ENCODE measurements at regions not wholly inside any gene's neighbourhood (a gene's known extent, or its start where the extent isn't known, plus 50 kb on each side); places are given as distances from the start of the nearest gene placed in this dataset.
"Not testable (repeated sequence)": the region's sequence is repeated elsewhere in the genome, so short reads cannot be mapped to it uniquely, and the experiment has no call there.

DNA sequence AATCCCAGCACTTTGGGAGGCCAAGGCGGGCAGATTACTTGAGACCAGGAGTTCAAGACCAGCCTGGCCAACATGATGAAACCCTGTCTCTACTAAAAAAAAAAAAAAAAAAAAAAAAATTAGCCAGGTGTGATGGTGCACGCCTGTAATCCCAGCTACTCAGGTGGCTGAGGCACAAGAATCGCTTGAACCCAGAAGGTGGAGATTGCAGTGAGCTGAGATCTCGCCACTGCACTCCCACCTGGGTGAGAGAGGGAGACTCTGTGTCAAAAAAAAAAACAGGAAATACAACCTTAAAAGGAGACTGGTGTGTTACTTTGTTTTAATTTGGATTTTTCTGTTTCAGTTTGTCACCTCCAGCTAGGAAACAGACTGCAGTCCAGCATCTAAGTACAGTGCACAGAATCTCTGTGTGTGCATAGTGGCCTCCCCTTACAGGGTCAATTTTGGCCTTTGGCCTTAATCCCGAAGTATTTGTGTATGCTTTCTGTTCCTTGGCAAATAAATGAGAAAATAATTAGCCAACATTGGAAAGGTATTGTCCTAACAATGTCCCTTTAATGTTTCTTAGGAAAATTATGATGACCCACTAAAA, 266.1 kb downstream of the GOLGA6L6 start:
- not testable (repeated sequence) for TF ChIP-seq CTCF (IDR thresholded peaks at IDR 0.05); POLR2AphosphoS5 (IDR thresholded peaks at IDR 0.05; ENCODE audit: low read depth, low read length); SIN3A (IDR thresholded peaks at IDR 0.05; ENCODE audit: borderline replicate concordance, insufficient read depth, low read depth, low read length); TCF7L2 (IDR thresholded peaks at IDR 0.05; ENCODE audit: low read depth, low read length)
- TF ChIP-seq, protein P1, sequence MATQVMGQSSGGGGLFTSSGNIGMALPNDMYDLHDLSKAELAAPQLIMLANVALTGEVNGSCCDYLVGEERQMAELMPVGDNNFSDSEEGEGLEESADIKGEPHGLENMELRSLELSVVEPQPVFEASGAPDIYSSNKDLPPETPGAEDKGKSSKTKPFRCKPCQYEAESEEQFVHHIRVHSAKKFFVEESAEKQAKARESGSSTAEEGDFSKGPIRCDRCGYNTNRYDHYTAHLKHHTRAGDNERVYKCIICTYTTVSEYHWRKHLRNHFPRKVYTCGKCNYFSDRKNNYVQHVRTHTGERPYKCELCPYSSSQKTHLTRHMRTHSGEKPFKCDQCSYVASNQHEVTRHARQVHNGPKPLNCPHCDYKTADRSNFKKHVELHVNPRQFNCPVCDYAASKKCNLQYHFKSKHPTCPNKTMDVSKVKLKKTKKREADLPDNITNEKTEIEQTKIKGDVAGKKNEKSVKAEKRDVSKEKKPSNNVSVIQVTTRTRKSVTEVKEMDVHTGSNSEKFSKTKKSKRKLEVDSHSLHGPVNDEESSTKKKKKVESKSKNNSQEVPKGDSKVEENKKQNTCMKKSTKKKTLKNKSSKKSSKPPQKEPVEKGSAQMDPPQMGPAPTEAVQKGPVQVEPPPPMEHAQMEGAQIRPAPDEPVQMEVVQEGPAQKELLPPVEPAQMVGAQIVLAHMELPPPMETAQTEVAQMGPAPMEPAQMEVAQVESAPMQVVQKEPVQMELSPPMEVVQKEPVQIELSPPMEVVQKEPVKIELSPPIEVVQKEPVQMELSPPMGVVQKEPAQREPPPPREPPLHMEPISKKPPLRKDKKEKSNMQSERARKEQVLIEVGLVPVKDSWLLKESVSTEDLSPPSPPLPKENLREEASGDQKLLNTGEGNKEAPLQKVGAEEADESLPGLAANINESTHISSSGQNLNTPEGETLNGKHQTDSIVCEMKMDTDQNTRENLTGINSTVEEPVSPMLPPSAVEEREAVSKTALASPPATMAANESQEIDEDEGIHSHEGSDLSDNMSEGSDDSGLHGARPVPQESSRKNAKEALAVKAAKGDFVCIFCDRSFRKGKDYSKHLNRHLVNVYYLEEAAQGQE (IDR thresholded peaks at IDR 0.05; ENCODE audit: insufficient read depth in 1 of 2, low read depth in 2 of 2, low read length in 1 of 2), result not testable (repeated sequence)

All from Panc1 (cell line).